ENCODE measurements at regions not wholly inside any gene's neighbourhood (a gene's known extent, or its start where the extent isn't known, plus 50 kb on each side); places are given as distances from the start of the nearest gene placed in this dataset.
A peak's percentile ranks its signal among the peaks of the same experiment; 100 is the strongest.
"Not testable (repeated sequence)": the region's sequence is repeated elsewhere in the genome, so short reads cannot be mapped to it uniquely, and the experiment has no call there.

- not testable (repeated sequence) for H3K9ac ChIP-seq (ENCODE audit: low read length); H3K27ac ChIP-seq (ENCODE audit: low read depth, low read length); H3K4me3 ChIP-seq (ENCODE audit: low read length); H3K36me3 ChIP-seq (ENCODE audit: control insufficient read depth, insufficient read depth, low read length); H3K27me3 ChIP-seq (ENCODE audit: control insufficient read depth, insufficient read depth, low read length); H3K4me1 ChIP-seq (ENCODE audit: control insufficient read depth, insufficient read depth, low read length)
Observed at GRCh38 chr7:131922948-131923347, 366.5 kb upstream of the PODXL start.

DNA sequence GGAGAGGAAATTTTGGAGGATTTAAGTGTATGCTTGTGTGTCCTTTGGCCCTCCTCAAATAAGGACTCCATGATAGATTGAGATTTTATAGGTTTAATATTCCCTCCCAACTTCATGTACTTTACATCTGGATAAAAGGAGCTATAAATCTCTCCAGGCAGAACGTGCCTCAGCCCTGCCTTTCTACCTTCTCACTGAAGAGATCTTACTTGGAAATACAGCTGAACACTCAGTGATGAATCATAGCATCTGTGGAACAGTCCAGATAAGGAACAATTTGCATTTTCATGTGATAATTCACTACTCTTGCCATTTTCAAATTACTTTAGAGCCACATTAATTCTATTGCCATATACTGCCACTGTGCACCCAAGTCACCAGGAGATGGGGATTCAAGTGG, 364.6 kb upstream of the PODXL start:
- H3K9ac ChIP-seq (ENCODE audit: low read length): no peak overlapping the region

DNA sequence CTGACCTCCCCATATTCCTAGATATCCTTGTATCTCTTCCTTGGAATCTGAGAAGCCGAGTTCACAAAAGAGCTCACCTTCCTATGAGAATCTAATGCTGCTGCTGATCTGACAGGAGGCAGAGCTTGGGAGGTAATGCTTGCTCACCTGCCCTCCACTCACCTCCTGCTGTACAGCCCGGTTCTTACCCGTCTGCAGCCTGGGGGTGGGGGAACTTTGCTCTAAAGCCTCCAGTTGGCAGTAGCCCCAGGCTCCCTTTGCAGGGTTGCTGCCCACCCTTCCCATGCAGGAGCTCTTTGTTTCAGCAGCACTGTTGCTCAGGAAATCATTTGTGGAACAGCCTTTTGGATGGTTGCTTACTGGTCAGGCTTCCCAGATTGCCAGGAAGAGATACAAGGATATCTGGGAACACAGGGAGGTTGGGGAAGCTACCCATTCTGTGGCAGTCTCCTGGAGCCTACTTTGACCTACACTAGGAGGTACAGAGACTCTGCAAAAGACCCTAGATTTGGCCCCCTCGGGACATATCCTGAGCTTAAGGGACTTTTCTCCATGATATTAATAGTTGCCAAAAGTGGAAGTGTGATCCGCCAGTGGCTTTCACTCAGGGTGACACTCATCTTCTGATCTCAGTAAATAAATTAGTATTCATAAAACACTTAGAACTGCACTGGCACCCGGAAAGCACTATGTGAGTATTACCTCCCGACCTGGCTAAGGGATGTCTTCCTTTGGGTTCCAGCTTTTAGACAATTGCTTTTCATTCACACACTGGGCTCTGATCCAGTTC, 363.7 kb upstream of the PODXL start:
- no peak overlapping the region for H3K4me3 ChIP-seq (ENCODE audit: low read length)
- H3K27ac ChIP-seq (ENCODE audit: low read depth, low read length): no peak overlapping the region
- no peaks in the 10 kb centered on the region for H3K27me3 ChIP-seq (ENCODE audit: control insufficient read depth, insufficient read depth, low read length)
- H3K9ac ChIP-seq (ENCODE audit: low read length): no peak overlapping the region
- H3K4me1 ChIP-seq (ENCODE audit: control insufficient read depth, insufficient read depth, low read length): no peaks in the 10 kb centered on the region
- H3K36me3 ChIP-seq (ENCODE audit: control insufficient read depth, insufficient read depth, low read length): no peaks in the 10 kb centered on the region

More for the DNA sequence above, 364.6 kb upstream of the PODXL start:
- H3K27me3 ChIP-seq (ENCODE audit: control insufficient read depth, insufficient read depth, low read length): no peaks in the 10 kb centered on the region
- H3K36me3 ChIP-seq (ENCODE audit: control insufficient read depth, insufficient read depth, low read length): no peaks in the 10 kb centered on the region
- H3K4me3 ChIP-seq (ENCODE audit: low read length): no peak overlapping the region
- H3K27ac ChIP-seq (ENCODE audit: low read depth, low read length): no peak overlapping the region
- no peaks in the 10 kb centered on the region for H3K4me1 ChIP-seq (ENCODE audit: control insufficient read depth, insufficient read depth, low read length)

DNA sequence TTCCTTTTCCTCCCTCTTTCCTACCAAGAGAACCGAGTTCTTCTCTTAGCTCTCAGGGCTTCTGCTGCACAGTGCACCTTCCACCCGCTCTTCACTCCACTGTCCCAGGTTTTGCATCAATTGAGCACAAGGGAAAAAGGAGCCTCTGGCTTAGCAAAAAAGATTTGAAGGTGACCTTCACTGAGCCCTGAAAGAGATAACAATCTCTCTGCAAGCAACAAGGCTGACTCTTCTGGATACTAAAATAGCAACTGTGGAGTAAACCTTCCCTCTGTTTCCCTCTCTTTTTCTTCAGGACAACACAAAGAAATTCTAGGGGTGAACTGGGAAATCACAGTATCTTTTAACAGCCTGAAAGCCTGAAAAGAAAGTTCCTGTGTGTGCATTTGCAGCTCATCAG, 354.7 kb upstream of the PODXL start:
- Histone ChIP-seq H3K4me3 (ENCODE audit: low read length) (no peak overlapping the region), H3K36me3 (ENCODE audit: control insufficient read depth, insufficient read depth, low read length) (no peaks in the 10 kb centered on the region), H3K27me3 (ENCODE audit: control insufficient read depth, insufficient read depth, low read length) (no peaks in the 10 kb centered on the region), H3K9ac (ENCODE audit: low read length) (no peak overlapping the region), H3K27ac (ENCODE audit: low read depth, low read length) (no peak overlapping the region), H3K4me1 (ENCODE audit: control insufficient read depth, insufficient read depth, low read length) (no peaks in the 10 kb centered on the region)

DNA sequence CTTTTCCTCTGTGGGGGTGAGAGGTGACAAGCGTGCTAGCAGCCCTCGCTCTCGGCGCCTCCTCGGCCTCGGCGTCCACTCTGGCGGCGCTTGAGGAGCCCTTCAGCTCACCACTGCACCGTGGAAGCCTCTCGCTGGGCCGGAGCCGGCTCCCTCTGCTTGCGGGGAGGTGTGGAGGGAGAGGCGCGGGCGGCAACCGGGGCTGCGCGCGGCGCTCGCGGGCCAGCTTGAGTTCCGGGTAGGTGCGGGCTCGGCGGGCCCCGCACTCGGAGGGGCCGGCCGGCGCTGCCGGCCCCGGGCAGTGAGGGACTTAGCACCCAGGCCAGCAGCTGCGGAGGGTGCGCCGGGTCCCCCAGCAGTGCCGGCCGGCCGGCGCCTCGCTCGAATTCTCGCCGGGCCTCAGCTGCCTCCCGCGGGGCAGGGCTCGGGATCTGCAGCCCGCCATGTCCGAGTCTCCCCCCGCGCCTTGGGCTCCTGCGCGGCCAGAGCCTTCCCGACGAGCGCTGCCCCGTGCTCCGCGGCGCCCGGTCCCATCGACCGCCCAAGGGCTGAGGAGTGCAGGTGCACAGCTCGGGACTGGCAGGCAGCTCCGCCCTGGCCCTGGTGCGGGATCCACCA, 352.8 kb upstream of the PODXL start:
- Histone ChIP-seq H3K4me1 (ENCODE audit: control insufficient read depth, insufficient read depth, low read length) (no peaks in the 10 kb centered on the region), H3K27ac (ENCODE audit: low read depth, low read length) (no peak overlapping the region), H3K27me3 (ENCODE audit: control insufficient read depth, insufficient read depth, low read length) (no peaks in the 10 kb centered on the region), H3K4me3 (ENCODE audit: low read length) (peak overlapping the region; percentile 39), H3K36me3 (ENCODE audit: control insufficient read depth, insufficient read depth, low read length) (no peaks in the 10 kb centered on the region), H3K9ac (ENCODE audit: low read length) (no peak overlapping the region)

DNA sequence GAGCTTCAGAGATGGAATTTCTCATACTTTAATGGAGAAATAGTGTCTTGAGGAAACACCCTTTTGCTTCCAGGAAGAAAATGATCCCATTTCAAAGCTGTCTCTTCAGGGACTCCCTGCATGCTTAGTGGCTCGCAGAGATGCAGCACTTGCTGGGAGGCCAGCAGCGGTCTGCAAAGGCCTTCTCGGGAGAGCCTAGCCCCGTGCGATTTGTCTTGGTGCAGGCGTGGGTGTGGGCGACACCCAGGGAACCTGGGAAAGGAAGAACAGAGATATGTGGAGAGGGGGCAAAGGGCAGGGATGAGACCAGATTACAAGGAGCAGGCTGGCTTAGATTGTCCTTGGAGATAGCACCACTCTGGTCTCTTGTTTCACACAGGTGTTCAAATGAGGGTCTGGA, 352.3 kb upstream of the PODXL start:
- Histone ChIP-seq H3K4me3 (ENCODE audit: low read length) (no peak overlapping the region), H3K27me3 (ENCODE audit: control insufficient read depth, insufficient read depth, low read length) (no peaks in the 10 kb centered on the region), H3K9ac (ENCODE audit: low read length) (no peak overlapping the region), H3K27ac (ENCODE audit: low read depth, low read length) (no peak overlapping the region), H3K4me1 (ENCODE audit: control insufficient read depth, insufficient read depth, low read length) (no peaks in the 10 kb centered on the region), H3K36me3 (ENCODE audit: control insufficient read depth, insufficient read depth, low read length) (no peaks in the 10 kb centered on the region)

GRCh38 chr7:131905471-131905973, 349.1 kb upstream of the PODXL start:
- no peak overlapping the region for H3K4me3 ChIP-seq (ENCODE audit: low read length)
- H3K27me3 ChIP-seq (ENCODE audit: control insufficient read depth, insufficient read depth, low read length): no peaks in the 10 kb centered on the region
- no peaks in the 10 kb centered on the region for H3K4me1 ChIP-seq (ENCODE audit: control insufficient read depth, insufficient read depth, low read length)
- no peaks in the 10 kb centered on the region for H3K36me3 ChIP-seq (ENCODE audit: control insufficient read depth, insufficient read depth, low read length)
- H3K27ac ChIP-seq (ENCODE audit: low read depth, low read length): no peak overlapping the region
- no peak overlapping the region for H3K9ac ChIP-seq (ENCODE audit: low read length)

DNA sequence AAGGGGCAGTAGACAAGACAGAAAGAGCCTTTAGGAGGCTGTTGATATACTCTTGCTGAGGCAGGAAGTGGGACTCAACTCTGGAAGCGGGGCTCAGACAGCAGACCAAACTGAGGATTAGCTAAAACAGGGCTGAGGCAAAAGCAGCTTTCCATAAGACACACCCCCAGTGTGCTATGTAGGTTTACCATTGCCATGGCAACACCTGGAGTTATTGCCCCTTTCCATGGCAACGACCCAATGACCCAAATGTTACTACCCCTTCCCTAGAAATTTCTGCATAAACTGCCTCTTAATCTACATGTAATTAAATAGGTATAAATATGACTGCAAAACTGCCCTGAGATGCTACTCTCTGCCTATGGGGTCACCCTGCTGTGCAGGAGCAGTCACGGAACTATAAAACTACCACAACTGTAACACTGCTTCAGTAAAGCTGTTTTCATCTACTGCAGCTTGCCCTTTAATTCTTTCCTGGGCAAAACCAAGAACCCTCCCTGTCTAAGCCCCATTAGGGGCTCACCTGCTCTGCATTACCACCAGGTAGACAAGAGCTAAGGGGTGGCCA, 348.4 kb upstream of the PODXL start:
- Histone ChIP-seq H3K4me3 (ENCODE audit: low read length) (no peak overlapping the region), H3K27me3 (ENCODE audit: control insufficient read depth, insufficient read depth, low read length) (no peaks in the 10 kb centered on the region), H3K36me3 (ENCODE audit: control insufficient read depth, insufficient read depth, low read length) (no peaks in the 10 kb centered on the region)

DNA sequence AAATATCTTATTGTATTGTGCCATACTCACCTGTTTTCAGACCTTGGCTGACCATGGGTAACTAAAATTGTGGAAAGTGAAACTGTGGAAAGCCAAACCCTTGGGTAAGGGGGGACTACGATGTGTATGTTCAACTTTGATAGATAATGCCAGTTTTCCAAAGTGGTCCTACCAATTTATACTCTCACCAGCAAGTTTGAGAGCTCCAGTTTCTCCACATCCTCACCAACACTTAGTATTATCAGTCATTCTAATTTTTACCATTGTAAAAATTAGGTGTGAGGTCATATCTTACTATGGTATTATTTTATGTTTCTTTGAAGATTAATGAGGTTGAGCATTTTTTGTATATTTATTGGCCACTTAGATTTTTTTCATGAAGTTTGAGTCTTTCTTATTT, 346.9 kb upstream of the PODXL start:
- no peak overlapping the region for H3K4me3 ChIP-seq (ENCODE audit: low read length)
- H3K27me3 ChIP-seq (ENCODE audit: control insufficient read depth, insufficient read depth, low read length): no peaks in the 10 kb centered on the region
- H3K4me1 ChIP-seq (ENCODE audit: control insufficient read depth, insufficient read depth, low read length): no peaks in the 10 kb centered on the region
- H3K36me3 ChIP-seq (ENCODE audit: control insufficient read depth, insufficient read depth, low read length): no peaks in the 10 kb centered on the region
- no peak overlapping the region for H3K9ac ChIP-seq (ENCODE audit: low read length)
- no peak overlapping the region for H3K27ac ChIP-seq (ENCODE audit: low read depth, low read length)

More for the DNA sequence above, 348.4 kb upstream of the PODXL start:
- Histone ChIP-seq H3K27ac (ENCODE audit: low read depth, low read length) (no peak overlapping the region), H3K4me1 (ENCODE audit: control insufficient read depth, insufficient read depth, low read length) (no peaks in the 10 kb centered on the region), H3K9ac (ENCODE audit: low read length) (no peak overlapping the region)

DNA sequence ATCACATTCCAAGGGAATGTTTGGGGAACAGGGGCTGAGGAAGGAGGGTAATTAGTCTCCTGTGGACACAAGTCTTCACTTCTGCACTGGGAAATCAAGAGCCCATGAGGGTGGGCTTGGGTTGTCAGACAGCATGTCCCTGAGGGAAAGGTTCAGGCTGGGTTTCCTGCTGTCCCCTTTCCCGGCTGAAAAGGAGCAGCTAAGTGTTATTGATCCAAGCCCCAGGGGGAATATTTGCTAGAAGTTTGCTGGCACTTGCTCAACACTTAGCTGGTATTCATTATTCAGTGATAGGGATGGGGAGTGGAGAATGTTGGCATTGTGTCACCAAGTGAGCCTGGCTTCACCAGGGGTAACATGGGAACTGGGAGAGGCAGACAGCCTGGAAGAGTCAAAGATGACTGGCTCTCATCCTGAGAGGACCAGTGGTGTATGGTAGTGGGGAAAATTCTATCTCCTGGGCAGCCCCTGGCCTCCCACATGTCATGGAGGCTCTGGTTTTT, 344.4 kb upstream of the PODXL start:
- no peak overlapping the region for H3K27ac ChIP-seq (ENCODE audit: low read depth, low read length)
- no peak overlapping the region for H3K9ac ChIP-seq (ENCODE audit: low read length)
- H3K36me3 ChIP-seq (ENCODE audit: control insufficient read depth, insufficient read depth, low read length): no peaks in the 10 kb centered on the region
- H3K27me3 ChIP-seq (ENCODE audit: control insufficient read depth, insufficient read depth, low read length): no peaks in the 10 kb centered on the region
- H3K4me1 ChIP-seq (ENCODE audit: control insufficient read depth, insufficient read depth, low read length): no peaks in the 10 kb centered on the region
- no peak overlapping the region for H3K4me3 ChIP-seq (ENCODE audit: low read length)

- Histone ChIP-seq H3K9ac (ENCODE audit: low read length) (no peak overlapping the region), H3K27ac (ENCODE audit: low read depth, low read length) (no peak overlapping the region), H3K4me1 (ENCODE audit: control insufficient read depth, insufficient read depth, low read length) (no peaks in the 10 kb centered on the region), H3K27me3 (ENCODE audit: control insufficient read depth, insufficient read depth, low read length) (no peaks in the 10 kb centered on the region), H3K36me3 (ENCODE audit: control insufficient read depth, insufficient read depth, low read length) (no peaks in the 10 kb centered on the region), H3K4me3 (ENCODE audit: low read length) (no peak overlapping the region)
Observed at GRCh38 chr7:131899271-131900030, 343.0 kb upstream of the PODXL start.

- H3K9ac ChIP-seq (ENCODE audit: low read length): no peak overlapping the region
- H3K27me3 ChIP-seq (ENCODE audit: control insufficient read depth, insufficient read depth, low read length): no peaks in the 10 kb centered on the region
- H3K4me3 ChIP-seq (ENCODE audit: low read length): no peak overlapping the region
- no peaks in the 10 kb centered on the region for H3K36me3 ChIP-seq (ENCODE audit: control insufficient read depth, insufficient read depth, low read length)
- H3K4me1 ChIP-seq (ENCODE audit: control insufficient read depth, insufficient read depth, low read length): no peaks in the 10 kb centered on the region
- no peak overlapping the region for H3K27ac ChIP-seq (ENCODE audit: low read depth, low read length)
Observed at GRCh38 chr7:131898418-131898817, 342.0 kb upstream of the PODXL start.

All from rectal smooth muscle tissue (tissue), 1 donor.